HG02759 (cell line): ENCODE measurements at regions not wholly inside any gene's neighbourhood (a gene's known extent, or its start where the extent isn't known, plus 50 kb on each side); places are given as distances from the start of the nearest gene placed in this dataset.
"Not testable (repeated sequence)": the region's sequence is repeated elsewhere in the genome, so short reads cannot be mapped to it uniquely, and the experiment has no call there.

Source experiments
- ATAC-seq: cut with Tn5 transposase; IDR thresholded peaks from one replicate; pipeline ENCODE4 v1.9.1; 2021; ENCODE audit warnings: mild to moderate bottlenecking, moderate library complexity; ENCODE audit not compliant: unreplicated experiment

DNA sequence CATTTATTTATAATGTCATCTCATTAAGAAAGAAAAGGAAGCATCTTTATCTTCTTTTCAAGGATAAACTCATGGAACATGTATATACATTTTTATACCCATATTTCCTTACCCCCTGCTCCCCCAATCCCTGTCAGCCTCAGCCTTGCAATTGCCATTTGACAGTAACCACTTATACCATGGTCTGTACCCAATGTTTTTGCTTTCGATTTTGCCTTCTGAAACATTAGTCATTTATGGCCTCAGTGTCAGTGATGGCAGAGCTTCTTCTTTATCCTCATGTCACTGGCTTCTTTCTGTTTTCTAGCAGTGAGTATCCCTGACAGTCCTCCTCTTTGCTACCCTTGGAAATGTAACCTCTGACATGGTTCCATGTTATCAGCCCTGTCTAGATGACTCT is 228.4 kb downstream of the SPRY1 start:
- peak; percentile 50 for ATAC-seq

DNA sequence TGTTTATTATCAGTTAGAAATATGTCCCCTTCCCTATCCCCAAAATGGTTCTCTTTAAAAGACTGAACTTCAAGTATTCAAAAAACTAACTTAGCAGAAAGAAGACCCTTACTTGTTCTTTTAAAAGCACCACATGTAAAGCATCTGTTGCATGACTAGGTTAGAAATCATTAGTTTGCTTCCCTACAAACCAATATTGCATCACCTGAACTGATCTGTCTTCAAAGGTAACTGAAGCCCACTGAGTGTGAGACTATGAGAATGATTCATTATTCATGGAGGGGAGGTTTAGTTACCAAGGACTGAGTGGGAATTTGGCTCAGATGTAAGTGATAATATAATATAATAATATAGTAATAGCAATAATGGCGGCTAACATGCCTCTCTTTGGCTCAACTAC is 231.7 kb downstream of the SPRY1 start:
- ATAC-seq, result no peak

DNA sequence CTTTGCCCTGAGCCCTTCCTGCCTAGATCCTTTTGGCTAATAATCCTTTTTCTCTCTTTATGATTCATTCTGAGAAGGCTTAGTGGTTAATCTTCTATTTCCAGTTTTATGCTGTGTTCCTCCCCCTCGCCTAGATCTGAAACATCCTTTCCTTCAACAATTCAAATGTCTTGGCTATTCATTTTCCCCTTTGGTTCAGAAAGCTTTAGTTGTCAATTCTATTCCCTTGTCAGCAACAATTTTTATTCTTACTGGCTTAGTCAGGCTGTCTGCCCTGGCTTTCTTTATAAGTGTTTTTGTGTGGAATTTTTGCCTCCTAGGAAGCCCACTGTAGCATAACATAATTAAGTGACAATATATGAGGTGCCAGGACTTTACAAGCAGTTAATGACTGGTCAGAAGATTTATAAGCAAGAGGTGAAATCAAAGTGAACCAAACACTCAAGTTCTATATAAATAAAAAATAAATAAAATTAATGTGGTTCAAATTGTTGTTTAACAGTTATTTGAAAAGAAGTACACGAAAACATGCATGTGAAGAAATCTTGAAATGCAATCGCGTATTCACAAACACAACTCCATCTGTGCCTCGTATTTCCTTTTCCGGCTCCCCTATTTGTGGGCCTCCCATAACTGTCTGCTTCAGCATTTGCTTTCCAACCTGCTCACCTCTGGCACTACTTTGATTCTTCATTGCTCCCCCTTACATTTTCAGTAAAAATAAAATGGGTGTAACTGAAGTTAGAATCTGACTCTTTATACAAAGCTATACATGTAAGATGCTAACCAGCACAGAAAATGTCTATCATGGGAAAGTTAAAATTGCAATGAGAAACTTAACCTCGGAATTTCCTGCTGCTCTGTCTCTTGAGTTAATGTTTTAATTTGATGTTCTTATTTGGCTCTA is 235.4 kb downstream of the SPRY1 start:
- no peak for ATAC-seq

DNA sequence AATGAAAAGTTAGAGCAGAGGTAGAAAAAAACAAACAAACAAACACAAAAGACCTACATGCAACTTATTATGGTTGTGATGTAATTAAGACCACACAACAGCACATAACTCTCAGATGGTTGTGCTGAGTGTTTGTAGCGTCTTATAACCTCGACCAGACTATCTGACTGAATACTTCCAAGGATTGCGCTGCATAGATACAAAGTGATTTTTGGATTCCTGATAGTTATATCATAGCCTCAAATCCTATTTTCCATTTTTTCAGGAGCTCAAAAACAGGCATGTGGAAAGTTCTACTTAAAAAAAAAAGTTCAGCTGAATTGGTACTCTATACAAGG is 236.1 kb downstream of the SPRY1 start:
- ATAC-seq, result no peak

DNA sequence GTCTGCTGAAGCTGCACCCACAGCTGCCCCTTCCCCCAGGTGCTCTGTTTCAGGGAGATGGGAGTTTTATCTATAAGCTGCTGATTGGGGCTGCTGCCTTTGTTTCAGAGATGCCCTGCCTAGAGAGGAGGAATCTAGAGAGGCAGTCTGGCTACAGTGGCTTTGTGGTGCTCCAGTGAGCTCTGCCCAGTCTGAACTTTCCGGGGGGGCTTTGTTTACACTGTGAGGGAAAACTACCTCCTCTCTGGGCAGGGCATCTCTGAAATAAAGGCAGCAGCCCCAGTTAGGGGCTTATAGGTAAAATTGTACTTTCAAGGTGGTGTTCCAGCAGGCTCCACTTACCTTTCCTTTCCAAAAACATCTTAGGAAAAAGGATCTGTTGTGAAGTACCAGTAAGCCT is 242.2 kb downstream of the SPRY1 start:
- no peak for ATAC-seq

DNA sequence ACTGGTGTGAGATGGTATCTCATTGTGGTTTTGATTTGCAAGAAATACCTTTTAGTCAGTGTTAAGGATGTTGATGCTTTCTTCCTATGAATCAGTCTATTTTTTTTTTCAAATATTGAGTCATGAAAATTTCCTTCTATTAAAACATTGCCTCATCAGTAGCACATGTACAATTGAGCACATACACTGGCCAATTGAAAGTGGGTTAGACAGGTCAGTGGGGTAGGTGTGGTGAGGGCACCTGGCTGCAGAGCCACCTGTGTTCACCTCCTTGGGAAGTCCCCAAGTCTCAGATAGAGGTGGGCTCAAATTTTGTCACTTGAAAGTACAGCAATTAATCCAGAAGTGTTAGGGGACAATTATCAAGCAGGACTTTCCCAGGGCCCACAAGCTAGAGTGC is 243.7 kb downstream of the SPRY1 start:
- ATAC-seq, result no peak

DNA sequence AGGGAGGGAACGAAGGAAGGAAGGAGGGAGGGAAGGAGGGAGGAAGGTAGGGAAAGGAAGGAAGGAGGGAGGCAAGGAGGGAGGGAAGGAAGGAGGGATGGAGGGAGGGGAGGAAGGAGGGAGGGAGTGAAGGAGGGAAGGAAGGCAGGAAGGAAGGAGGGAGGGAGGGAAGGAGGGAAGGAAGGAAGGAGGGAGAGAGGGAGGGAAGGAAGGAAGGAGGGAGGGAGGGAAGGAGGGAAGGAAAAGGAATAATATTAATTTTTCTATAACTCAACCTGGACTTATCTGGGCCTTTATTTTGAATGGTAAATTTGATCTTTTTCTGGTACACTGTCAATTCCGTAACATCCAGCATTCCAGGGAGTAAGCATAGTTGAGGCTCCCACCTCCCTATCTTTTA is 244.2 kb downstream of the SPRY1 start:
- no peak for ATAC-seq

DNA sequence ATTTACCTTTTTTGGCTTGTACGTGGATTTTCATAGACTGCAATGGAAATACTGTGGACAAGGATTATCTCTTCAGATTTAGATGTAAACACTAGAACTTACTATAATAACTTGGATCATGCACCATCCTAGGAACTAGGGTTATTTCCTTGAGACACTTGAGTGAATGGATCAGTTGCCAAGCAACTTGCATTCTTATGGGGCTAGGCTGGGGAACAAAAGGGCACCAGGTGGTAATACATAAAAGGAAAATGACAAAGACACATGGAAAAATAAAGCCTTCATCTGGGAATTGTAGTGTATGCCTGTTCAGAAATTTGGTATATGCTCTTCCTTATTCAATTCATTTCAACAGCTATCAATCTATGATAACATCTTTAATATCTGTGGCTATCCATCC is 247.1 kb downstream of the SPRY1 start:
- ATAC-seq, result no peak

DNA sequence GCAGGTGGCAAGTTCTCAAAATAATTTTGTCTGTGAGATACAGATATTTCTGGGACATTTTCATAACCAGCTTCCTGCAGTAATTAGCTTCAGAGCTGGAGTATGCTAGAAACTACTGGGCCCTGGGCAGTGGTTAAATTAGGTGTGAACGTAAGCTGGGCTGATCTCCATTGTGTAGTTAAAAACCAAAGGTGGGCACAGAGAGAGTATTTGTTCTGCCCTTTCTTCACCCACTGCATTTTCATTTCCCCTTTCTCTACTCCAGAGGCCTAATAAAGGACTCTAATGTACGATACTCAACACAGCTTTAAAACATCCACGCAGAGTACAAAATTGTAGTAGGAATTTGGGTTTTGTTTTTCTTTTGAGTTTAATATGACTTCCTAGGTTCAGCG is 252.7 kb downstream of the SPRY1 start:
- ATAC-seq, result peak; percentile 91

DNA sequence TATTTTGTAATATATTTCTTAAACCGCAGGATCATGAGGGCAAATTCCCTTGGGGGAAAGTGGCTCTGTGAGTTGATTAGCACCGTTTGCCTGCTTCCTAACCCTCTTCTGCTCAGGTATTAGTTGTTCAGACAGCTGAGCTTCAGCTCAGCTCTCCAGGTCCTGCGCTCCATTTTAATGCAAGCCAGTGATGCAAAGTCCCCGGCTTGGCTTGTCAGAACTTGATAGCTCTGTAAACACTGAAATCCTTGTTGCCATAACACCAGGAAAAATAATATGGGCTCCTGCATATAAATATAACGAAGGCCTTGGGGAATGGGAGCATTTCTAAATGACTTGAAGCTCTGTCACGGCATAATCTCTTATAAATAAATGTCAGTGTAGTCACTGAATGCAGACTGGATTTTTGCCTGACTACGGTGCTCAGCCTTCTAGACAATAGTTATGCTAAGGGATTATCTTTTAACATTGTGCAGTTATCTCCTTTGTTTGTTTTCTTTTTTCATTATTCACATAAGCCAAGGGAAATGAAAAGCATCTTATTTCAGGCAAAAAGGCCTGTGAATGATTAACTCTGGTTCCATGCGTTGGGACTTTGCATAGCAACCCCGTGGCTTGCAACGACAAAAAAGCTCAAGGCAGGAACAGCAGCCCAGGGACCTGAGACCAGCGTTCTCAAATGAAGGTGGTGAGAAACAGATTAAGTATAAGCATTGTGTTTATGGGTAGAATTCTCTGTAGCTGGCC is 253.2 kb downstream of the SPRY1 start:
- ATAC-seq, result peak; percentile 51

DNA sequence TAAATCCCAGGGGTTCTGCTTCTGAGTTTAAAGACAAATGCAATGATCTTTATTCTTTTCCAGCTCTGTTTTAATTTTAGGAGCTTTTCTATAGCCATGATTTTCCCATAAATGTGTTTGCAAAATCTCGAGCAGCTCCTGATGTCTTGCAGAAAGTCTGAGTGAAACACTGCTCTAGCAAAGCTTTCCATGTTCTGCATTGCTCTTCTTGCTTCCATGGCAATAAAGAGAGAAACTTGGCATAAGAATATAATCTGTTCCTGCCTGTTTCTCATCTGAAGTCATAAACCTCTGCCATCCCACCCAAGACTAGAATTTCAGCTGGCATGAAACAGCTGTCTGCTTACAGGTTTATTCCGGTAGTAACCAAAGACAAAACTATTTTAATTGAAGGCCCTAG is 254.5 kb downstream of the SPRY1 start:
- no peak for ATAC-seq

DNA sequence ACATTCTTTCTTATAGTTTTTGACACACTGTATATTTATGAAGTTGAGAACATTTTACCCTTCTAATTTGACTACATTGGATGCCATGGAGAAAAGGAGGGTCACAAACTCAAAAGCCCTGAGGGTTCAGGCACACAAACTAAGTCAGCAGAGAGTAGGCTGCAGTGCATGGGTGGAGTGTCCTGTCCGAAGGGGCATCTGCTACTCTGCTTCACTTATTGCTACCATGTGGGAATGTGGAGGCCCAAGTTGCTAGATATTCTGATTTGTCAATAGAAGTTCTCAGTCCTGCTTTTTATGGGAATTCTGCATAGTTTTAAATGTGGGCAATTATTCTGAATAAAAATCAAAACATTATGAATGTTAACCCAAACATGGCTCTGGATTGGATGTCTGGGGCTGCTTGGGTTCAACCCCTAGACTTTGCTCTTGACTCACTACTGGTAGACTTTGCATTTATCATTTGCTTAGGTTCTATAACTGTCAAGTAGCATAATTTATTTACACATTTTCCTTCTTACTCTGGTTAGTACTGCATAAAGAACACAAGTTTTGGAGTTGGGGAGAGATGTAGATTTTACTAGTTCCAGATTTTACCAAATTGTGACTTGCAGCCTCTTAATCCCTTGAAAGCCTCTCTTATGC is 255.1 kb downstream of the SPRY1 start:
- no peak for ATAC-seq

DNA sequence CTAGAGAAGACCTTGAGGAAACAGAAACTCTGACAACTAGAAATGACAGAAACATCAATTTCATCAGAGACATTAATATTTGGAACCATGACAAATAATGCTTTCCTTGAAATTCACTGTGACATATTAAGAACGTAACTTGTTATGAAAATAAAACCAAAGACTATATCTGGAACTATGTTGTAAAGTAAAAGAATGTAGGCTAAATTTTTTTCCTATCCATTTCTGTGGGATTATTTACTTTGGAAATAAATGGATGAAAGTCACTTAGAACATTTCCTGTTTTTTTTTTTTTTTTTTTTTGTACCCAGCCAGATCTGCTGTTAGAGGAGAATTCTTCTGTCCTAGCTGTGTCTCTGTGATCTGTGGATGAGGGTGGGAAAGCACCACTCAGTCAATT is 255.9 kb downstream of the SPRY1 start:
- ATAC-seq, result no peak

DNA sequence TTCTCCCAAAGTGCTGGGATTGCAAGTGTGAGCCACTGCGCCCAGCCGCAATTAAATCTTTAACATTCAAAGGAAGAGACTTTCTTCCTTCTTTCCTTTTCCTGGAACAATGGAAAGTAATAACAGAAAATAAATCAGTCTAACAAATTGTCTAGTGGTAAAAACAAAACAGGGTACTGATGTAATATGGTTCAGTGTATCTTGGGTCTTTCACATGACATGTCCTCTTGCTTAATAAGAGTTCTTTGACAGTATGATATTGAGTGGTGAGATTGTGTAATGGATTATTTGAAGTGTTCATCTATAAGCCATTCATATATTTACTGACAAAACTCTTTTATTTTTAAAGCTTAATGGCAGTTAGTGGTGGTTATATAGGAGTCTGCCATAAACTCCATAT is 256.6 kb downstream of the SPRY1 start:
- no peak for ATAC-seq

DNA sequence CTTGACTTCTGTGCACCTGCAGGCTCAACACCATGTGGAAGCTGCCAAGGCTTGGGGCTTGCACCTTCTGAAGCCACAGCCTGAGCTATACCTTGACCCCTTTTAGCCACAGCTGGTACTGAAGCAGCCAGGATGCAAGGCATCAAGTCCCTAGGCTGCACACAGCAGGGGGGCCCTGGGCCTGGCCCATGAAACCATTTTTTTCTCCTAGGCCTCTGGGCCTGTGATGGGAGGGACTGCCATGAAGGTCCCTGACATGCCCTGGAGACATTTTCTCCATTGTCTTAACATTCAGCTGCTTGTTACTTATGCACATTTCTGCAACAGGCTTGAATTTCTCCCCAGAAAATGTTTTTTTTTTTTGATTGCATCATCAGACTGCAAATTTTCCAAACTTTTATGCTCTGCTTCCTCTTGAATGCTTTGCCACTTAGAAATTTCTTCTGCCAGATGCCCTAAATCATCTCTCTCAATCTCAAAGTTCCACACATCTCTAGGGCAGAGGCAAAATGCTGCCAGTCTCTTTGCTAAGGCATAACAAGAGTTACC is 260.2 kb downstream of the SPRY1 start:
- not testable (repeated sequence) for ATAC-seq

DNA sequence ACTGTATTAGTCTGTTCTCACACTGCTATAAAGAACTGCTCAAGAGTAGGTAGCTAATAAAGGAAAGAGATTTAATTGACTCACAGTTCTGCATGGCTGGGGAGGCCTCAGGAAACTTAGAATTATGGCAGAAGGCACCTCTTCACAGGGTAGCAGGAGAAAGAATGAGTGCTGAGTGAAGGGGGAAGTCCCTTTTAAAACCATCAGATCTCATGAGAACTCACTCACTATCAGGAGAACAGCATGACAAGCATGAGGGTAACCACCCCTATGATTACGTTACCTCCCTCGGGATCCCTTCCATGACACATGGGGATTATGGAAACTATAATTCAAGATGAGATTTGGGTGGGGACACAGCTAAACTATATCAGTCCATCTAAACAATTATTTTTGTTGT is 261.0 kb downstream of the SPRY1 start:
- not testable (repeated sequence) for ATAC-seq

DNA sequence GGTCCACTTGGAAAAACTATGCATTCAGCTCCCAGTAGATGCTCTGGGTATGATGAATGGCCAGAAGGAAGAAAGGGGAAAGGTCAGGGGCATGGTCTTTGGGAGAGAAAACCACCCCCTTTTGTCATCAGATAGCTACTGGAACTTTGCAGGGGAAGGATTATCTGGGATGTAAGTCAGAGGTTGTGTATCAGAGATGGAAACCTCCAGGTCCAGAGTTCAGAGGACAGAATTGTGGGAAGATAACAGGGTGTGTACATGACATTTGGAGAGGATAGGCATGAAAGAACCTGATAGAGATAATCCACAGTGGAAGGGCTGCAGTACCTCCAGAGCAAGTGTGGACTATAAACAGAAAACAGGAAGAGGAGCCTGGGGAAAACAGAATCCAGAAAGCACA is 262.7 kb downstream of the SPRY1 start:
- no peak for ATAC-seq

DNA sequence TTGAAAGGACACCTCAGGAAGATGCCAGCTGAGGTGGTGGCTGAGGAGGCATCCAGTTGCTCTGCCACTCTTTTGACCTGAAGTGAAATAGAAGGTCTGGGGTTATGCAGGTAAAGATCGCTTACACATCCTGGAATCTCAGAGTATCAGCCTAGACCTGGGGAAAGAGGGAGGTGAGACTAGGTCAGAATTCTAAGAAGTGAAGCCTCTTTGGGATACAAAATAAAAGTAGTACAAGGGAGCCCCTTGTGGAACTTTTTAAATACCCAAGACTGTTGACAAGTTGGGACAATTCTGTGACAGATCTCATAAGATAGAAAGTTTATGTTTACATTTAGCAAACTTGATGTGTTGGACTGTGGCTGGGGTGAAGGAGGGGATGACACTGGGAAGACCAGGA is 263.1 kb downstream of the SPRY1 start:
- ATAC-seq, result peak; percentile 52

DNA sequence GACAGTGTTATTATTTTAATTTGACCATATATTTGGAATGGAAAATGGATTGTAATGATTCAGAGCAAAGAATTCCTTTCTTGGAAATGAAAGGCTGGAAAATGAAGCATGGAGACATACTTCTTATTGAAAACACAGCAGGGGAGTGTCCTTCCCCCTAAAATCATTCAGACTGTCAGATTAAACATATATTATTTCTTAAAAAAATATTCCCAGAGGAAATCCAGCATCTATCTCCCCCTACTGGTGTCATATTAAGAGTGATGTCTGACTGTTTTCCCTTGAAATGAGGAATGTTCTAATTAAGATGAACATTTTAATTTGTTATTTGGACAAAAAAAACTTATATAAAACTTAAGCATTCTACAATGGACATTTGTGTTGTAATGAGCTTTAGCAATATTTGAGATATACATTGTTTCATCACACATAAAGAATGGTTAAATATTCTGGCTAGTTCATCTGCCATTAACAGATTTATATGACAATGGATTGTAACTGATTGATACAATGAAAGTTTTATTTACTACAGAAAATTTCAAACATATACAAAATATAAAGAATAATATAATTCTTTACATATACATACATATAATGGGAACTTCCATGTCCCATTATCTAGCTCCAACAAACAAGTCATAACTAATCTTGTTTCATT is 264.6 kb downstream of the SPRY1 start:
- ATAC-seq, result no peak

DNA sequence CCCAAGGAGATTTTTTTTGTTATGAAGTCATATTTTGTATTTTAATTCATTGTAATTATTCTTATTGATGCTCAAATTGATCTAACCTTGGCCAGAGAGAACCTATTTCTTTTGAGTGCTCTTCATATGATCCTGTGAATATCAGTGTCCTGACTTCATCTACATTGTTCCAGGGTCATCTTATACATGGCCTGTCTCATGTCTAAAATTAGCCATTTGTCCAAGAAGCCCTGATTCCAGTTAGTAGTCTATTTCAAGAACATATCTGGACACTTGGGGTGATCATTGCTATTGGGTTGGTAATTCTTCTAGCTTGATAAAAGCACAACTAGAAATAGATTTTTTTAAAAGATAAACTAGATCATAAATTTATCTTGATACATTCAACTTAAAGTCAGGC is 266.2 kb downstream of the SPRY1 start:
- no peak for ATAC-seq

DNA sequence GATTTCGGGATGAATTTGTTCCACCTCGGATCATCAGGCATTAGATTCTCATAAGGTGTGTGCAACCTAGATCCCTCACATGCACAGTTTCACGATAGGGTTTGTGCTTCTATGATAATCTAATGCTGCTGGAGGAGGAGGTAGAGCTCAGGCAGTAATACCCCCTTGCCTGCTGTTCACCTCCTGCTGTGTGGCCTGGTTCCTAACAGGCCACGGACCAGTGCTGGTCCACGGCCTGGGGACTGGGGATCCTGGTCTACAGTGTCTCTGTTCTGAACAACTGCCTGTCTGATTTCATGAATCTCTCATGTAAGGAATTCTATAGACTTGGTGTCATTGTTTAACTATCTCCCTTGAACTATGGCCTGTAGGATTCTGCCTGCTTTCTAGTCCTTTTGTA is 269.9 kb downstream of the SPRY1 start:
- no peak for ATAC-seq
